Breast epithelium (tissue), 4 donors: ENCODE measurements at regions not wholly inside any gene's neighbourhood (a gene's known extent, or its start where the extent isn't known, plus 50 kb on each side); places are given as distances from the start of the nearest gene placed in this dataset.
"Not testable (repeated sequence)": the region's sequence is repeated elsewhere in the genome, so short reads cannot be mapped to it uniquely, and the experiment has no call there.

ENCODE experiments used
- DNase-seq, 2 donors: peaks; one replicate each; pipeline ENCODE4 v3.0.0-alpha.2; 2019; ENCODE audit warnings: low spot score in 2 of 2
- H3K27ac ChIP-seq, 2 donors: fragments of 200-600 bp; sonication (generic) in 1 of 2; one replicate each; pipeline ENCODE4 v1.5.1; 2016 to 2019; ENCODE audit warnings: mild to moderate bottlenecking in 1 of 2
- H3K27me3 ChIP-seq, 2 donors: fragments of 200-600 bp; sonication (generic) in 1 of 2; one replicate each; pipeline versions ENCODE4 v1.5.1 to v1.6.0; 2017 to 2019; ENCODE audit warnings: control low read depth in 1 of 2, mild to moderate bottlenecking in 1 of 2
- H3K36me3 ChIP-seq: fragments of 200-600 bp; one replicate; pipeline ENCODE4 v1.5.1; 2019
- H3K4me1 ChIP-seq, 2 donors: fragments of 200-600 bp; sonication (generic); one replicate each; pipeline ENCODE4 v1.5.1; 2016 to 2019; ENCODE audit warnings: control low read depth in 1 of 2
- H3K4me3 ChIP-seq, 3 donors: fragments of 200-600 bp; sonication (generic); 1 replicate in 2 of 3; 2 replicates in 1 of 3; pipeline ENCODE4 v1.5.1; 2016 to 2019; ENCODE audit warnings: mild to moderate bottlenecking in 3 of 3, moderate library complexity in 2 of 3
- H3K9me3 ChIP-seq, 2 donors: fragments of 200-600 bp; sonication (generic) in 1 of 2; one replicate each; pipeline ENCODE4 v1.5.1; 2016 to 2019; ENCODE audit warnings: control low read depth in 1 of 2
- CTCF ChIP-seq, 3 donors: fragments of 450-650 bp; IDR thresholded peaks; one replicate each; pipeline ENCODE4 v1.5.1; 2016 to 2017; ENCODE audit warnings: antibody characterized with exemption in 3 of 3, mild to moderate bottlenecking in 3 of 3, moderate library complexity in 3 of 3
- POLR2A ChIP-seq: fragments of 450-650 bp; IDR thresholded peaks from one replicate; pipeline ENCODE4 v1.6.1; 2016; ENCODE audit warnings: antibody characterized with exemption, mild to moderate bottlenecking, moderate library complexity
- POLR2AphosphoS5 ChIP-seq, 3 donors: sonication (generic); formaldehyde crosslinking; IDR thresholded peaks; one replicate each; pipeline ENCODE4 v1.6.1; 2017; ENCODE audit warnings: antibody characterized with exemption in 3 of 3
- intact Hi-C: fragments of 100-400 bp; cut with DNase I; formaldehyde crosslinking; loops from one replicate; pipeline ENCODE4 v1.15.1; 2023; ENCODE audit warnings: low total_unique reads

GRCh38 chr15:77877869-77878577, 199.5 kb downstream of the TBC1D2B start:
- intact Hi-C loops = no loop called here
- Histone ChIP-seq H3K36me3 (no peaks in the 10 kb centered on the region), H3K27me3 (no peaks in the 10 kb centered on the region), H3K4me3 (no peak overlapping the region), H3K4me1 (no peaks in the 10 kb centered on the region), H3K27ac (no peak overlapping the region), H3K9me3 (no peaks in the 10 kb centered on the region)
- no peak for TF ChIP-seq POLR2A
- TF ChIP-seq POLR2AphosphoS5 (IDR thresholded peaks at IDR 0.05) = no peak
- no peak for TF ChIP-seq CTCF (IDR thresholded peaks at IDR 0.05)
- no peak for DNase-seq

- DNase-seq = not testable (repeated sequence)
Measured at GRCh38 chr15:77876107-77876820, 201.2 kb downstream of the TBC1D2B start.

GRCh38 chr15:77875066-77875721, 202.3 kb downstream of the TBC1D2B start:
- H3K4me3 ChIP-seq, intact Hi-C loops, H3K9me3 ChIP-seq, H3K4me1 ChIP-seq, H3K27ac ChIP-seq, H3K36me3 ChIP-seq, H3K27me3 ChIP-seq, DNase-seq: not testable (repeated sequence)
- TF ChIP-seq CTCF (IDR thresholded peaks at IDR 0.05) = peak in 1 of 3 donors; percentile 17

More at GRCh38 chr15:77876107-77876820, 201.2 kb downstream of the TBC1D2B start:
- H3K27ac ChIP-seq, H3K36me3 ChIP-seq, H3K4me3 ChIP-seq, H3K4me1 ChIP-seq, H3K9me3 ChIP-seq, H3K27me3 ChIP-seq, intact Hi-C loops: not testable (repeated sequence)

DNA sequence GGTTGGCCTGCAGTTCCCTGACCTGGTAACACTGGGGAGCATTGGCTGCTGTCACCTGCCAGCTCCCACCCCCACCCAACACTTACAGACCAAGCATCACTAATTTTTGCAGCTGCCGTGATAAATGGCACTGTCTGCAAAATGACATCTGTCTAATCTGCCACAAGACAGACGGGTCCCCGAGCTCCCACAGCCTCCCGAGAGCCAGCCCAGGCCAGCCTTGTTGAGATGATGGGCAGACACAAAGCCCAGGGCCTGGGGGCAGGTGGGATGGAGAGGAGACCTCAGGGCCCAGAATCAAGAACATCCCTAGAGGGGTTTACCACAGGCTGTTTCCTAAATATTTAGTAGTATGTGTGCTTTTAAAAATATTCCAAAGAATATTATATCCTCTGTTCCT, 203.4 kb downstream of the TBC1D2B start:
- intact Hi-C loops = no loop called here

GRCh38 chr15:77872521-77873425, 204.7 kb downstream of the TBC1D2B start:
- H3K27ac ChIP-seq, H3K9me3 ChIP-seq, DNase-seq, H3K36me3 ChIP-seq, H3K4me3 ChIP-seq, H3K4me1 ChIP-seq, H3K27me3 ChIP-seq, intact Hi-C loops: not testable (repeated sequence)

More for the DNA sequence above, 203.4 kb downstream of the TBC1D2B start:
- H3K27ac ChIP-seq = no peak overlapping the region
- no peaks in the 10 kb centered on the region for H3K4me1 ChIP-seq
- H3K27me3 ChIP-seq = no peaks in the 10 kb centered on the region
- TF ChIP-seq POLR2A (no peak), CTCF (IDR thresholded peaks at IDR 0.05) (no peak), POLR2AphosphoS5 (IDR thresholded peaks at IDR 0.05) (no peak)
- H3K4me3 ChIP-seq = no peak overlapping the region
- H3K9me3 ChIP-seq = no peaks in the 10 kb centered on the region
- no peak for DNase-seq
- H3K36me3 ChIP-seq = no peaks in the 10 kb centered on the region
